Peyer's patch (tissue), 4 donors: ENCODE measurements at regions not wholly inside any gene's neighbourhood (a gene's known extent, or its start where the extent isn't known, plus 50 kb on each side); places are given as distances from the start of the nearest gene placed in this dataset.

Experiments used
- DNase-seq, 3 donors: peaks; one replicate each; pipeline ENCODE4 v3.0.0-alpha.2; 2017 to 2019
- H3K27ac ChIP-seq, 4 donors: fragments of 200-600 bp; sonication (generic); one replicate each; pipeline ENCODE4 v1.5.1; 2016 to 2019
- H3K27me3 ChIP-seq, 2 donors: fragments of 200-600 bp; sonication (generic); one replicate each; pipeline ENCODE4 v1.5.1; 2019
- H3K36me3 ChIP-seq, 3 donors: fragments of 200-600 bp; sonication (generic); one replicate each; pipeline ENCODE4 v1.5.1; 2016 to 2019
- H3K4me1 ChIP-seq, 4 donors: fragments of 200-600 bp; sonication (generic); one replicate each; pipeline ENCODE4 v1.5.1; 2016 to 2019
- H3K4me3 ChIP-seq, 4 donors: fragments of 200-600 bp; sonication (generic); 1 replicate in 3 of 4; 2 replicates in 1 of 4; pipeline ENCODE4 v1.5.1; 2016 to 2019; ENCODE audit warnings: mild to moderate bottlenecking in 1 of 4
- H3K9me3 ChIP-seq, 4 donors: fragments of 200-600 bp; sonication (generic); one replicate each; pipeline ENCODE4 v1.5.1; 2016 to 2019; ENCODE audit warnings: mild to moderate bottlenecking in 1 of 4
- POLR2A ChIP-seq, 2 donors: fragments of 450-650 bp; IDR thresholded peaks; one replicate each; pipeline ENCODE4 v1.5.1; 2017; ENCODE audit warnings: antibody characterized with exemption in 2 of 2, mild to moderate bottlenecking in 2 of 2, moderate library complexity in 2 of 2
- TF ChIP-seq, protein P1 (sequence below), 6 experiments: fragments of 450-650 bp in 4 of 6; fragments of 200-600 bp in 2 of 6; sonication (generic) in 1 of 6; IDR thresholded peaks; one replicate each; pipeline ENCODE4 v1.5.1; 2017 to 2019; ENCODE audit warnings: antibody characterized with exemption in 6 of 6, mild to moderate bottlenecking in 3 of 6, moderate library complexity in 1 of 6

DNA sequence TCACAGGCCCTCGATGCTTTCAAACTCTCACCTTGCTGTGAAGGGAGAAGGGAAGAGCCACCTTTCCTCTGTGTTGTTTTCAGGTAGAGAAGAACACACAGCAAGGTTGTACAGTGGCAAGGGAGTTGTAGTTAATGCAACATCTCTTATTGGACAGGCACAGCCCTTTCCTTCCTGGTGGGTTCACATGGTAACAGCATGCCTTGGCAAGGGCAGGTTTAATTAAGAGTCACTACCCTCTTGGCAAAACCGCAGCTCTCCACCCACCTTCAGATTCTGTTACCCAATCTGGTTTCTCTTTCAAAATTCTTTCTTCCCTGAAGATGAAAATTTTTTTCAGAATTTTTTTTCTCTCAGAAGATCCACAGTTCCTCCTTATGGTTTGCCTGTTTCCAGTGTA is 253.1 kb downstream of the TLR4 start:
- no peak overlapping the region for H3K27ac ChIP-seq
- no peak for TF ChIP-seq POLR2A (IDR thresholded peaks at IDR 0.05)
- TF ChIP-seq, protein P1, sequence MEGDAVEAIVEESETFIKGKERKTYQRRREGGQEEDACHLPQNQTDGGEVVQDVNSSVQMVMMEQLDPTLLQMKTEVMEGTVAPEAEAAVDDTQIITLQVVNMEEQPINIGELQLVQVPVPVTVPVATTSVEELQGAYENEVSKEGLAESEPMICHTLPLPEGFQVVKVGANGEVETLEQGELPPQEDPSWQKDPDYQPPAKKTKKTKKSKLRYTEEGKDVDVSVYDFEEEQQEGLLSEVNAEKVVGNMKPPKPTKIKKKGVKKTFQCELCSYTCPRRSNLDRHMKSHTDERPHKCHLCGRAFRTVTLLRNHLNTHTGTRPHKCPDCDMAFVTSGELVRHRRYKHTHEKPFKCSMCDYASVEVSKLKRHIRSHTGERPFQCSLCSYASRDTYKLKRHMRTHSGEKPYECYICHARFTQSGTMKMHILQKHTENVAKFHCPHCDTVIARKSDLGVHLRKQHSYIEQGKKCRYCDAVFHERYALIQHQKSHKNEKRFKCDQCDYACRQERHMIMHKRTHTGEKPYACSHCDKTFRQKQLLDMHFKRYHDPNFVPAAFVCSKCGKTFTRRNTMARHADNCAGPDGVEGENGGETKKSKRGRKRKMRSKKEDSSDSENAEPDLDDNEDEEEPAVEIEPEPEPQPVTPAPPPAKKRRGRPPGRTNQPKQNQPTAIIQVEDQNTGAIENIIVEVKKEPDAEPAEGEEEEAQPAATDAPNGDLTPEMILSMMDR (IDR thresholded peaks at IDR 0.05): no peak

DNA sequence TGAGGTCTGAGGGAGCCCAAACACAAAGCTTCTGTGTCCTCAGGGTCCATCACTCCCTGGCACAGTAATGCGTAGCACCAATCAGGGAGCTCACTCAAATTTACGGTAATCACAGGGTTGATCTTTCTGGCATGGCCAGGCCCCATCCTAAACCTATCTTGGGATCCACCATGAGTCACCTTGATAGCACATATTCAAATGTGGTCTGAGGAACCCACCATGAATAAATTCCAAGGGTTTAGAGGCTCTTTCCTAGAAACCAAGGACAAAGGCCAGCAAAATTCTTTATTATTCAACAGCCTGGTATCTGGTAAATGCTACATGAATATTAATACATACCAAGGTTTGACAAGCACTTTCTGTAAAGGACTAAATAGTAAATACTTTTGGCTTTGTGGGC is 254.5 kb downstream of the TLR4 start:
- Histone ChIP-seq H3K4me1 (no peaks in the 10 kb centered on the region), H3K27ac (no peak overlapping the region), H3K36me3 (no peaks in the 10 kb centered on the region), H3K4me3 (no peak overlapping the region), H3K9me3 (no peaks in the 10 kb centered on the region), H3K27me3 (no peaks in the 10 kb centered on the region)
- no peak for DNase-seq
- no peak for TF ChIP-seq POLR2A (IDR thresholded peaks at IDR 0.05)
- TF ChIP-seq, protein P1 (IDR thresholded peaks at IDR 0.05): no peak

More for the DNA sequence above, 253.1 kb downstream of the TLR4 start:
- H3K4me1 ChIP-seq: no peaks in the 10 kb centered on the region
- no peak overlapping the region for H3K4me3 ChIP-seq
- no peak for DNase-seq
- no peaks in the 10 kb centered on the region for H3K36me3 ChIP-seq
- no peaks in the 10 kb centered on the region for H3K9me3 ChIP-seq
- no peaks in the 10 kb centered on the region for H3K27me3 ChIP-seq

DNA sequence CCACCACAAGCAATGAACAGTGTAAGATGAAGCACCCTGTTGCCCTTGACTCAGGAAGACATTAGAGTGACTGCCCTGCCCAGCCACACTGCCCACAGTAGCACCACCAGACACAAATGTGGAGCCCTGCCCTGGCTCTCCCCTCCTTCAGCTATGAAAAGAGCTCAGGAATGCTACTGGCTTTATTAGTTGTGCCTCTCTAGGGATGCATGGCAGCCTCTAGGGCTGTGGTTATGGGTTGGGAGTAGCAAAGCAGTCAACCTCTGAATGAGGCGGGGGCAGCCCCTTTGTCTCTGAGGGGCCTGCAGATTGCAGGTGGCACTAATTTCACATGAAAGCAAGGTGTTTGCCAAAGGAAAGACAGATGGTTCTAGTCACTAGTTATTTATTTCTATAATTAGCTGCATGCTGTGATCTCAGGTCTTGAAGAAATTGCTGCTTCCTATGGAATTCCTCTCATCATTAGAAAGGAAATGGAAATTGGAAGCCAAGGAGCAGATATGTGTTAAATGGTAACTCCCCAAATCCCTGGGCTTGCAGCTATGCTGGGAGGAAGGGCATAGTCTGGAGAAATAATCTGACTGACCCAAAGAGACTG is 259.4 kb downstream of the TLR4 start:
- H3K4me1 ChIP-seq: no peaks in the 10 kb centered on the region
- no peaks in the 10 kb centered on the region for H3K9me3 ChIP-seq
- no peak overlapping the region for H3K27ac ChIP-seq
- no peaks in the 10 kb centered on the region for H3K36me3 ChIP-seq
- TF ChIP-seq POLR2A (IDR thresholded peaks at IDR 0.05): no peak
- TF ChIP-seq, protein P1 (IDR thresholded peaks at IDR 0.05): no peak
- H3K4me3 ChIP-seq: no peak overlapping the region
- DNase-seq: no peak
- no peaks in the 10 kb centered on the region for H3K27me3 ChIP-seq

DNA sequence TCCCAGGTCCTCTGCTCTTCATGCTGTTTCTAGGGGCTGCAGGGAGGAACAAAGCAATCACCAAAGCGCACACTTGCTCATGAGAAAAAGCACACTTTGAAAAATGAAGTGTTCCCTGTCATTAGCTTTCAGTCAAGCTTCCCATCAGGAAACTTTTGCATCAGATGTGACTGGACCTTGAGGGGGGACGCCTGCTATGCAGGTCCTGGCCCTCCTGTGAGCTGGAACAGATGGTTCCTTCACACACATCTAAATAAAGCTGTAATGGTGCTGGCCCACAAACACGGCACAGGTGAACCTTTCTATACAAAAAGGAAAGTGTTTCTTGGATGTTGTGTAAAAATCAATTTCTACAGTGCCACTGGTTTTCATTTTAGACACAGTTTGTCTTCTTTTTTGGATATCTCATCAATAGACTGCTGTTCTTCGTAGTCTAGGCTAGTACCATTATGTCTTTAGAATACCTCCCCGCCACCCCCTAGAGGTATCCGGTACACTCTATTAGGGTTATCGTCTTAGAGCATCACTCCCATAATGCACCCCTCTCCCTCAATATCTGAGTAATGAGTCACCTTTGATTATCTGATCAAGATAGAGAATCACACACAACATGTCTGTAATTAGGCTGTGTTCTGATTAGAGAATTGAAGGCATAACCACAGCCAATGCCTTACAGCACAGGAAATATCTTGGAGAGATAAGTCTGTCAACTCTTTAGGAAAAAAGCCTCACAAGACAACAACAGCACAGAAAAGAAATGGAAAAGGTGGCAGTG is 266.3 kb downstream of the TLR4 start:
- no peaks in the 10 kb centered on the region for H3K9me3 ChIP-seq
- no peak overlapping the region for H3K4me3 ChIP-seq
- no peak overlapping the region for H3K27ac ChIP-seq
- H3K36me3 ChIP-seq: no peaks in the 10 kb centered on the region
- no peak for DNase-seq
- no peaks in the 10 kb centered on the region for H3K27me3 ChIP-seq
- TF ChIP-seq, protein P1 (IDR thresholded peaks at IDR 0.05): no peak
- TF ChIP-seq POLR2A (IDR thresholded peaks at IDR 0.05): no peak
- H3K4me1 ChIP-seq: no peaks in the 10 kb centered on the region

DNA sequence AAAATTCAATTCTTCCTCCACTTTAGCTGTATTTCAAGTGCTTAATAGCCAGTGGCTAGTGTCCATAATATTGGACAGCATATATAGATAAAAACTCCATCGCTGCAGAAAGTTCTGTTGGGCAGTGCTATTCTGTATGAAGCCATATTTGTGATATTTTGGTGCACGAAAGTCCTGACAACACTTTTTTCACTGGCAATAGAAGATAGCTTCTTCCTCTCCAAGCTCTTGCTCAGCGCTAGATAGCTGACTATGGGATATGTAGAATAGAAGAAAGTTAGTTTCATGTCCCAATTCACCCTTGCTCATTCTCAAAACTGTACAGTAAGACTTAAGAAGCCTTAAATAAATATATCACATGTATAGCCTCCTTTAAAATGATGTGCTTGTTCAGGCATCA is 269.9 kb downstream of the TLR4 start:
- Histone ChIP-seq H3K36me3 (no peaks in the 10 kb centered on the region), H3K4me1 (no peaks in the 10 kb centered on the region), H3K27me3 (no peaks in the 10 kb centered on the region), H3K27ac (no peak overlapping the region), H3K4me3 (no peak overlapping the region), H3K9me3 (no peaks in the 10 kb centered on the region)
- TF ChIP-seq, protein P1 (IDR thresholded peaks at IDR 0.05): no peak
- TF ChIP-seq POLR2A (IDR thresholded peaks at IDR 0.05): no peak
- DNase-seq: no peak
